Lung (tissue), 11 donors: ENCODE measurements at regions not wholly inside any gene's neighbourhood (a gene's known extent, or its start where the extent isn't known, plus 50 kb on each side); places are given as distances from the start of the nearest gene placed in this dataset.
A peak's percentile ranks its signal among the peaks of the same experiment; 100 is the strongest.

Source experiments
- ATAC-seq: fragments of 200-7000 bp; cut with Tn5 transposase; one replicate; pipeline ENCODE4 v1.9.1; 2020; ENCODE audit warnings: moderate number of reproducible peaks; ENCODE audit not compliant: insufficient read depth, low FRiP score
- DNase-seq, 3 donors: peaks; one replicate each; pipeline ENCODE4 v3.0.0-alpha.2; 2013 to 2017
- H3K27ac ChIP-seq, 2 donors: one replicate each; pipeline ENCODE4 v1.5.1; 2013; ENCODE audit warnings: mild to moderate bottlenecking in 2 of 2, moderate library complexity in 2 of 2, control low read depth in 1 of 2, inconsistent platforms in 1 of 2, low read depth in 1 of 2, low read length in 1 of 2
- H3K27me3 ChIP-seq, 3 donors: one replicate each; pipeline ENCODE4 v1.5.1; 2013; ENCODE audit warnings: low read length in 2 of 3; ENCODE audit not compliant: control insufficient read depth in 3 of 3, insufficient read depth in 3 of 3
- H3K36me3 ChIP-seq, 4 donors: one replicate each; pipeline ENCODE4 v1.5.1; 2013; ENCODE audit warnings: low read length in 4 of 4, mild to moderate bottlenecking in 1 of 4, moderate library complexity in 1 of 4; ENCODE audit not compliant: control insufficient read depth in 4 of 4, insufficient read depth in 4 of 4
- H3K4me1 ChIP-seq, 5 donors: one replicate each; pipeline ENCODE4 v1.5.1; 2013; ENCODE audit warnings: low read length in 5 of 5, mild to moderate bottlenecking in 2 of 5, moderate library complexity in 1 of 5; ENCODE audit not compliant: control insufficient read depth in 5 of 5, insufficient read depth in 5 of 5
- H3K4me3 ChIP-seq: one replicate; pipeline ENCODE4 v1.5.1; 2013; ENCODE audit warnings: mild to moderate bottlenecking, control low read depth, moderate library complexity
- H3K9ac ChIP-seq, 2 donors: one replicate each; pipeline ENCODE4 v1.5.1; 2013; ENCODE audit warnings: low read length in 2 of 2, control low read depth in 1 of 2; ENCODE audit not compliant: insufficient read depth in 1 of 2
- H3K9me3 ChIP-seq, 4 donors: one replicate each; pipeline ENCODE4 v1.5.1; 2013; ENCODE audit warnings: low read length in 3 of 4, mild to moderate bottlenecking in 1 of 4, moderate library complexity in 1 of 4; ENCODE audit not compliant: control insufficient read depth in 4 of 4, insufficient read depth in 3 of 4
- CTCF ChIP-seq: IDR thresholded peaks from 2 replicates; pipeline ENCODE4 v1.5.1; 2012; ENCODE audit warnings: mild to moderate bottlenecking; ENCODE audit errors: control extremely low read depth, extremely low read depth
- WGBS, 2 donors: extraction: QIAGEN DNeasy Blood & Tissue Kit; methylation state at CpG; one replicate each; pipeline ENCODE4 v1.1.7; 2013; 5-methylcytosine and 5-hydroxymethylcytosine counted together
- donor health status: control.
- donor health status: control.
- donor health status: Bipolar disorder and iron deficiency.
- donor health status: healthy.
- donor health status: DM: yes; HTN: yes; CAD: no.

GRCh38 chr4:96729641-96730040, 889.7 kb downstream of the PDHA2 start:
- H3K27me3 ChIP-seq, result no peaks in the 10 kb centered on the region
- H3K36me3 ChIP-seq, result no peaks in the 10 kb centered on the region
- H3K9me3 ChIP-seq, result peaks cover 0 to 3% (median under 1%) of the 10 kb centered on the region in 4 donors
- no peak overlapping the region for H3K9ac ChIP-seq
- no peak overlapping the region for H3K27ac ChIP-seq
- TF ChIP-seq CTCF, result no peak
- H3K4me3 ChIP-seq, result no peak overlapping the region
- no peaks in the 10 kb centered on the region for H3K4me1 ChIP-seq
- DNase-seq (peak; percentile 34 to 71 (median 71)), ATAC-seq (no peak)

- H3K9ac ChIP-seq, result no peak overlapping the region
- H3K36me3 ChIP-seq, result no peaks in the 10 kb centered on the region
- H3K4me1 ChIP-seq, result no peaks in the 10 kb centered on the region
- no peak overlapping the region for H3K27ac ChIP-seq
- no peak overlapping the region for H3K4me3 ChIP-seq
- ATAC-seq (no peak), DNase-seq (no peak)
- H3K27me3 ChIP-seq, result no peaks in the 10 kb centered on the region
- 87 to 94% methylated on average over 3 of the region's 3 CpGs for WGBS, 2 donors
- H3K9me3 ChIP-seq, result peaks cover 0 to 3% (median under 1%) of the 10 kb centered on the region in 4 donors
- TF ChIP-seq CTCF, result no peak
Measured at GRCh38 chr4:96730432-96730831, 890.5 kb downstream of the PDHA2 start.

- DNase-seq, result peak in 2 of 3 donors; percentile 1 to 4
- no peak for TF ChIP-seq CTCF
- Histone ChIP-seq H3K4me1 (no peaks in the 10 kb centered on the region), H3K36me3 (no peaks in the 10 kb centered on the region), H3K9me3 (peaks cover 0 to 3% (median under 1%) of the 10 kb centered on the region in 4 donors), H3K27me3 (no peaks in the 10 kb centered on the region), H3K27ac (no peak overlapping the region), H3K4me3 (no peak overlapping the region), H3K9ac (no peak overlapping the region)
- 74 to 83% methylated on average over 2 of the region's 2 CpGs for WGBS, 2 donors
- no peak for ATAC-seq
Measured at GRCh38 chr4:96736352-96736889, 896.5 kb downstream of the PDHA2 start.

GRCh38 chr4:96739101-96739500, 899.2 kb downstream of the PDHA2 start:
- ATAC-seq (no peak), DNase-seq (no peak)
- no peak overlapping the region for H3K9ac ChIP-seq
- H3K27me3 ChIP-seq, result no peaks in the 10 kb centered on the region
- no peak overlapping the region for H3K4me3 ChIP-seq
- no peak overlapping the region for H3K27ac ChIP-seq
- no peaks in the 10 kb centered on the region for H3K4me1 ChIP-seq
- no peaks in the 10 kb centered on the region for H3K36me3 ChIP-seq
- no peak for TF ChIP-seq CTCF
- peaks cover 0 to 12% (median under 1%) of the 10 kb centered on the region in 4 donors for H3K9me3 ChIP-seq
